NCI-H524 (cell line): ENCODE measurements at regions not wholly inside any gene's neighbourhood (a gene's known extent, or its start where the extent isn't known, plus 50 kb on each side); places are given as distances from the start of the nearest gene placed in this dataset.
A peak's percentile ranks its signal among the peaks of the same experiment; 100 is the strongest.

Source experiments
- DNase-seq, 2 experiments: peaks; one replicate each; lab custom pipeline; 2025; lab: John Stamatoyannopoulos, UW

GRCh38 chr6:137734005-137734874, 132.8 kb upstream of the TNFAIP3 start:
- no peak for DNase-seq

GRCh38 chr6:137734875-137735182, 132.2 kb upstream of the TNFAIP3 start:
- no peak for DNase-seq

- no peak for DNase-seq
These were observed 130.8 kb upstream of the TNFAIP3 start for GRCh38 chr6:137736048-137736818.

GRCh38 chr6:137736911-137737310, 130.1 kb upstream of the TNFAIP3 start:
- no peak for DNase-seq

- DNase-seq = no peak
These were observed 129.0 kb upstream of the TNFAIP3 start for GRCh38 chr6:137737836-137738596.

GRCh38 chr6:137738931-137739504, 128.0 kb upstream of the TNFAIP3 start:
- no peak for DNase-seq

- no peak for DNase-seq
These were observed 127.5 kb upstream of the TNFAIP3 start for GRCh38 chr6:137739544-137739943.

GRCh38 chr6:137740091-137740755, 126.8 kb upstream of the TNFAIP3 start:
- no peak for DNase-seq

- DNase-seq = peak in 1 of 2 experiments; percentile 25
These were observed 125.9 kb upstream of the TNFAIP3 start for GRCh38 chr6:137740967-137741761.

- DNase-seq = no peak
These were observed 123.6 kb upstream of the TNFAIP3 start for GRCh38 chr6:137743493-137743892.

GRCh38 chr6:137744877-137745276, 122.2 kb upstream of the TNFAIP3 start:
- peak; percentile 35 to 74 for DNase-seq

- no peak for DNase-seq
These were observed 121.7 kb upstream of the TNFAIP3 start for GRCh38 chr6:137745321-137745720.

GRCh38 chr6:137746264-137746663, 120.8 kb upstream of the TNFAIP3 start:
- no peak for DNase-seq

- no peak for DNase-seq
These were observed 117.3 kb upstream of the TNFAIP3 start for GRCh38 chr6:137749696-137750211.

- DNase-seq = no peak
These were observed 116.8 kb upstream of the TNFAIP3 start for GRCh38 chr6:137750297-137750696.

GRCh38 chr6:137751768-137752560, 115.1 kb upstream of the TNFAIP3 start:
- DNase-seq = no peak

GRCh38 chr6:137754366-137754765, 112.7 kb upstream of the TNFAIP3 start:
- DNase-seq = no peak

GRCh38 chr6:137754866-137755265, 112.2 kb upstream of the TNFAIP3 start:
- DNase-seq = no peak

- DNase-seq = no peak
These were observed 111.8 kb upstream of the TNFAIP3 start for GRCh38 chr6:137755284-137755683.

GRCh38 chr6:137756788-137757187, 110.3 kb upstream of the TNFAIP3 start:
- no peak for DNase-seq
